ENCODE measurements at regions not wholly inside any gene's neighbourhood (a gene's known extent, or its start where the extent isn't known, plus 50 kb on each side); places are given as distances from the start of the nearest gene placed in this dataset.

DNA sequence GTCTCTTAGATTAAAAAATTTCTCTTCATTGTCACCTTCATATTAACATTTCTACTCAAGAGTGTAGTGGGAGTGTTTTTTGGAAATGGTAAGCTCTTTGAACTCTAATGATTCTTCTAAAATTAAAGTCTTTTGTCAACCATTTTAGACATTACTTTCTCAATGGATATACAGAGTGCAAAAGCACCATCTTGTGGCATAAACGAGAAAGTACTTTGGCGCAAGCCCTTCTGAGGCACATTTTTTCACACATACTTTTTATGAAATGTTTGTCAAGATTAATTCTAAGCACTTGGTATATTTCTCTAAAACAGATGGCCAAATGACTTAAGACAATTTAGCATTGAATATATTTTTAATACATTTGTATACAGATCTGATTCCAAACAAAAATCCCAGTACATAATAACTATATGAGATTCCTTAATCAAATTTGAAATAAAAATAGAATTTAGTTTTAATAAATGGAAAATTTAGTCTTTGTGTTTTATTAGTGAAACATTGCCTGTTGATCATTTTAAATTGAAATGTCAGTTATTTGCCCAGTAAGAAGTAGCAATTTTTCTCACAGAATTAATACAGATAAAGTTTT, 63.3 kb upstream of the GALNT5 start:
- DNase-seq, result peak; percentile 35 to 79

DNA sequence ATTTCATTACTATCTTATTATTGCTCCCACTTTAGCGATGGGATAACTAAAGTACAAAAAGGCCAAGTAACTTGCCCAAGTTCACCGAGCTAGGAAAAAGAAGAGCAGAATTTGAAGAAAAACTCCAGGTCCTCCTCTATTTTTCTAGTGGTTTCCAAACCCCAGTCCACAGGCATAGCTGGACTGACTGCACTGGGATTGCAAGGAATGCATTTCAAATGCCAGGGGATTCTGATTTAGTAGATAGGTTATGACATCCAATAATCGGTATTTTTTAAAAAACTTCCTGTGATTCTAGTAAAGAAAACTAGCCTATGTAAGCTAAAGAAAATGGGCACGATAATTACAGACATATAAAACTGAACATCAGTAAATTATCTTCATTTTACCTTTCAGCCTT, 62.7 kb upstream of the GALNT5 start:
- no peak for DNase-seq

DNA sequence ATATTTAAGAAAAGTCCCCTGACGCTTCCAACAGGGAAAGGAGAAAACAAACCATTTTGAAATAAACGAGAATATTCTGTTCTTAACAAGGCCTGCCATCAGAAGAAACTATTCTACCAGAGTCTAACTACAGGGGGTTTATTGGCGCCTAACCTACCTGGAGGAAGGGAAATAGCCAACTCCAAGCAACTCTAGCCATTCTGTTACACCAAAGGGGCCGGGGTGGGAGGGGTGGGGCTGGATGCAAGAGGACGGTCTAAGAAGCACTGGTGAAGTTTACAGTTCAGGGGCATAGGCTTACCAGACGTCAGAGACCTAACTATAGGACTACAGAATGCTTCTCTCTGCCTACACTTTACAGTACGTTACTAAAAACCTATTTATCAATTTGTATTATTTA, 60.5 kb upstream of the GALNT5 start:
- DNase-seq, result no peak

DNA sequence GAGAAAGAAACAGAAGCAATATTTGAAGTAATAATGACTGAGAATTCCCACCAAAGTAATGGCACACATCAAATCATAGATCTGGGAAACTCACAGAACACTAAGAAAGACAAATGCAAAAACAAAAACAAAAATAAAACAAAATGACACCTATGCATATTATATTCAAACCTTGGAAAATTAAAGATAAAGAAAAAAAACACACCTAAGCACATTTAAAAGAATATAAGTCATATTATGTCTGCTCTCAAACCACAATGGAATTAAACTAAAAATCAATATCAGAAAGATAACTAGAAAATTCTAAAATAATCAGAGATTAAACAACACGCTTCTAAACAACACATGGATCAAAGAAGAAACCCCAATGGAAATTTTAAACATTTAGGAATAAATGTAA, 59.7 kb upstream of the GALNT5 start:
- no peak for DNase-seq

DNA sequence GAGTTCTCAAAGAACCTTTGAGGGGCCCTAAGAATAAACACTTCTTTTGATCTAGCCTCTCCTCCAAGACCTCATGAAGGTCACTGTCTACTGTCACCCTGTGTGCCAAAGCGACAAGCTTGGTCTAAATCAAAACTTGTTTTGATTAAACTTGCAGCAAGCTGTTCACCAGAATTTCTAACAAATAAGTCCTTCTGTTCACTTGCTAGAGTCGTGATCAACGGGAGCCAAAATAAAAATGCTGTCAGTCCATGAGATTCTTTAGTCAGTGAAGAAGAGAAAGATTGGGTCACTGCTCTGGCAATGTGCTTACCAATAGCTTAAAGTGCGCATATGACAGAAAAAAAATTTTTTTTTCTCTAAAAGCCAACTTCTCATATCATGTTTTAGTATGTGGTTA, 53.9 kb upstream of the GALNT5 start:
- DNase-seq, result no peak

DNA sequence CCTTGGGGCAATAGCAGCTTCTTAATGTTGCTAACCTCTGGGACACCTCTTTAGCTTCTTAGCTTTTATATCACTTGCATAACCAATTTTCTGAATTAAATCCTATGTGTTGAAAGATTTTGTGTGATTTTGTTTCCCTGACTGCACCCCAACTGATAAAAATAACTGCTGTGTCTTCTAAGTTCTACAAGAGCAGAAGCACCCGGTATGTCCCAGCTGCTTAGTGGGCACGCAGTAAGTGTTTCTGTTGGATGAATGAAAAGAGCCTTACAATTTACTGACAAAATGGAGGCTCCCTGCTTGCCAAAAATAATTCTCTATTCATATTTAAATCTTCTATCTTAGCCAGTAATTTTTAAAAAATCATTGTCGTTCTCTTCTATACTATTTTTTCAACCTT, 53.1 kb upstream of the GALNT5 start:
- no peak for DNase-seq

DNA sequence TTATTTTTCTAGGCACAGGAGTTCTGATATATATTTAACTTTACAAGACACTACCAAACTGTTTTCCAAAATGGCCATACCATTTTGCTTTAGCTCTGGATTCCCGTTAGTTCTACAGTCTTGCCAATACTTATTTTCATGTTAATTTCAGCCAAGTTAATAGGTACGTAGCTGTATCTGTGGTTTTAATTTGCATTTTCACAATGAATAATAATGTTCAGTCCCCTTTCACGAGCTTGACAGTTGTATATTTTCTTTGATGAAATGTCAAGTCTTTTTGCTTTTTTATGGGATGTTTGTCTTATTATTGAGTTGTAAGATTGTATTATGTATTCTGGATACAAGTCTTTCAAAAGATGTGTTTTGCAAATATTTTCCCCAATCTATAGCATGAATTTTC, 50.6 kb upstream of the GALNT5 start:
- no peak for DNase-seq
